ENCODE measurements at regions not wholly inside any gene's neighbourhood (a gene's known extent, or its start where the extent isn't known, plus 50 kb on each side); places are given as distances from the start of the nearest gene placed in this dataset.

- TF ChIP-seq CTCF (IDR thresholded peaks at IDR 0.05; ENCODE audit: insufficient read depth, low read depth, low read length) (no peak), EZH2 (IDR thresholded peaks at IDR 0.05; ENCODE audit: insufficient read depth, low read length) (no peak)
Observed at GRCh38 chr9:97755618-97756267, 58.6 kb upstream of the XPA start.

All from astrocyte (in vitro differentiated cells and primary cell).